Left ventricle myocardium inferior (tissue), 1 donor: ENCODE measurements at regions not wholly inside any gene's neighbourhood (a gene's known extent, or its start where the extent isn't known, plus 50 kb on each side); places are given as distances from the start of the nearest gene placed in this dataset.

ENCODE experiments used
- DNase-seq: peaks from one replicate; pipeline ENCODE4 v3.0.0-alpha.2; 2020
- H3K27ac ChIP-seq: fragments of 200-600 bp; replicated peaks from 2 replicates; pipeline ENCODE4 v1.8.0; 2021
- H3K27me3 ChIP-seq: fragments of 200-600 bp; 2 replicates; pipeline ENCODE4 v1.8.0; 2021; ENCODE audit warnings: low read depth
- H3K36me3 ChIP-seq: fragments of 200-600 bp; 2 replicates; pipeline ENCODE4 v1.8.0; 2021
- H3K4me1 ChIP-seq: fragments of 200-600 bp; 2 replicates; pipeline ENCODE4 v1.8.0; 2021
- H3K4me3 ChIP-seq: fragments of 200-600 bp; 2 replicates; pipeline ENCODE4 v1.8.0; 2021; ENCODE audit warnings: mild to moderate bottlenecking, moderate library complexity
- H3K9me3 ChIP-seq: fragments of 200-600 bp; replicated peaks from 2 replicates; pipeline ENCODE4 v1.8.0; 2021
- CTCF ChIP-seq: fragments of 200-600 bp; IDR thresholded peaks from 2 replicates; pipeline ENCODE4 v1.8.0; 2021; ENCODE audit warnings: antibody characterized with exemption, mild to moderate bottlenecking, borderline replicate concordance
- intact Hi-C: fragments of 100-400 bp; cut with micrococcal nuclease; formaldehyde crosslinking; loops from one replicate; pipeline ENCODE4 v1.11.0; 2022
- donor health status: DM: no; HTN: yes; CAD: no; lungs with severe emphysema.

- no peak for TF ChIP-seq CTCF
- intact Hi-C loops, result no loop called here
- Histone ChIP-seq H3K4me3 (no peak overlapping the region), H3K36me3 (no peaks in the 10 kb centered on the region), H3K27ac (no peak overlapping the region), H3K27me3 (no peaks in the 10 kb centered on the region), H3K9me3 (no peaks in the 10 kb centered on the region), H3K4me1 (peaks cover 9% of the 10 kb centered on the region)
- no peak for DNase-seq
These were observed 480.2 kb upstream of the KLF4 start for GRCh38 chr9:107969727-107970126.

- no peak for DNase-seq
- no peaks in the 10 kb centered on the region for H3K9me3 ChIP-seq
- H3K4me1 ChIP-seq, result peaks cover 9% of the 10 kb centered on the region
- no peak overlapping the region for H3K27ac ChIP-seq
- no peak overlapping the region for H3K4me3 ChIP-seq
- TF ChIP-seq CTCF, result no peak
- H3K36me3 ChIP-seq, result no peaks in the 10 kb centered on the region
- intact Hi-C loops, result no loop called here
- H3K27me3 ChIP-seq, result no peaks in the 10 kb centered on the region
These were observed 479.6 kb upstream of the KLF4 start for GRCh38 chr9:107969141-107969540.

- Histone ChIP-seq H3K9me3 (no peaks in the 10 kb centered on the region), H3K27ac (no peak overlapping the region), H3K4me1 (no peaks in the 10 kb centered on the region), H3K27me3 (no peaks in the 10 kb centered on the region), H3K36me3 (no peaks in the 10 kb centered on the region), H3K4me3 (no peak overlapping the region)
- DNase-seq, result no peak
- intact Hi-C loops, result no loop called here
- TF ChIP-seq CTCF, result no peak
These were observed 473.7 kb upstream of the KLF4 start for GRCh38 chr9:107963246-107963645.

- TF ChIP-seq CTCF, result no peak
- intact Hi-C loops, result no loop called here
- H3K27me3 ChIP-seq, result no peaks in the 10 kb centered on the region
- DNase-seq, result no peak
- no peak overlapping the region for H3K4me3 ChIP-seq
- no peaks in the 10 kb centered on the region for H3K4me1 ChIP-seq
- no peak overlapping the region for H3K27ac ChIP-seq
- no peaks in the 10 kb centered on the region for H3K36me3 ChIP-seq
- H3K9me3 ChIP-seq, result no peaks in the 10 kb centered on the region
These were observed 471.3 kb upstream of the KLF4 start for GRCh38 chr9:107960916-107961315.

GRCh38 chr9:107954312-107954711 lies 464.7 kb upstream of the KLF4 start:
- Histone ChIP-seq H3K36me3 (no peaks in the 10 kb centered on the region), H3K27me3 (no peaks in the 10 kb centered on the region), H3K4me3 (no peak overlapping the region), H3K27ac (no peak overlapping the region), H3K4me1 (no peaks in the 10 kb centered on the region), H3K9me3 (peaks cover 29% of the 10 kb centered on the region)
- no peak for DNase-seq
- no peak for TF ChIP-seq CTCF
- intact Hi-C loops, result no loop called here
